NCI-H2227 (cell line): ENCODE measurements at regions not wholly inside any gene's neighbourhood (a gene's known extent, or its start where the extent isn't known, plus 50 kb on each side); places are given as distances from the start of the nearest gene placed in this dataset.
"Not testable (repeated sequence)": the region's sequence is repeated elsewhere in the genome, so short reads cannot be mapped to it uniquely, and the experiment has no call there.

Source experiments
- DNase-seq: peaks from one replicate; lab custom pipeline; 2025; ENCODE audit not compliant: unreplicated experiment; lab: John Stamatoyannopoulos, UW

- DNase-seq = no peak
Observed at GRCh38 chr9:82880336-82881050, 182.4 kb downstream of the RASEF start.

DNA sequence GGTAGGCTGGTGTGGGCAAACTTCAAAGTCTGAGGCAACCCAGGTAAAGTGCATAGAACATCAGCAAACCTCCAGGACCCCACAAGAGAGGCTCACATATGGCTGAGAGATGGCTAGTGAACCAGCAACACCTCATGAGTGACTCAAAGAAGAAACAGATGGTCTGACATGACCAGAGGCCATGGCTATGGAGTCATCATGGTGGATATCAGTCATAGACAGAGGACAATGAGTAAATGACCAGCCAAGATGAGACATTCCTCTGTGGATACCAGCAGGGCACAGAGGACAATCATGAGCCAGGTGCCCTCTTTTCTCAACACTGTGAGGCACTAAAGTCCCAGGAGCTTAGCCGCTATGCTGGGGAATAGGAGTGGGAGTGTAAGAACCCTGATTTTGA is 180.8 kb downstream of the RASEF start:
- no peak for DNase-seq

DNA sequence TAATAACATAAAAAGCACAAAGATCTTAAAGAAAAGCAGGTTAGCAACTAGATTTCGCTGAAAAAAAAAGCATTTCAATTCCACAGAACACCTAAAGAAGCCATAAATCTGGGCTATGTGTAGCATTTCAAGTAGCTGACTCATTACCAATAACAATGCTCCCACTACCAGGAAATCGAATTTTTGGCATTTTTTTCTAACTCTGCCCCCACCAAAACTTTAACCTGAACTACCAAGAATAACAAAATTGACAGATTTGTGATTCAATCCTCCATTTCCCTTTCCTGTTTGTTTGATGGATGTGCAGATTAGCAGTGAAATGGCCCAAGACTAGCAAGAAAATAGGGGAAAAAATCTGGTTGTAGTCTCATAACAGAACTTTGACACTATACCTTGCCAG is 180.2 kb downstream of the RASEF start:
- DNase-seq = no peak

GRCh38 chr9:82883436-82883835 is 179.5 kb downstream of the RASEF start:
- no peak for DNase-seq

DNA sequence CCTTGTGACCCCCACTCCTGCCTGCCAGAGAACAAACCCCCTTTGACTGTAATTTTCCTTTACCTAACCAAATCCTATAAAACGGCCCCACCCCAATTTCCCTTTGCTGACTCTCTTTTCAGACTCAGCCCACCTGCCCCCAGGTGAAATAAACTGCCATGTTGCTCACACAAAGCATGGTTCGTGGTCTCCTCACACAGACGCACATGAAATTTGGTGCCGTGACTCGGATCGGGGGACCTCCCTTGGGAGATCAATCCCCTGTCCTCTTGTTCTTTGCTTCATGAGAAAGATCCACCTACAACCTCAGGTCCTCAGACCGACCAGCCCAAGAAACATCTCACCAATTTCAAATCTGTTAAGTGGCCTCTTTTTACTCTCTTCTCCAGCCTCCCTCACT is 179.0 kb downstream of the RASEF start:
- DNase-seq = not testable (repeated sequence)

- DNase-seq = no peak
Observed at GRCh38 chr9:82890401-82890800, 172.5 kb downstream of the RASEF start.

GRCh38 chr9:82890865-82891264 is 172.1 kb downstream of the RASEF start:
- DNase-seq = no peak

DNA sequence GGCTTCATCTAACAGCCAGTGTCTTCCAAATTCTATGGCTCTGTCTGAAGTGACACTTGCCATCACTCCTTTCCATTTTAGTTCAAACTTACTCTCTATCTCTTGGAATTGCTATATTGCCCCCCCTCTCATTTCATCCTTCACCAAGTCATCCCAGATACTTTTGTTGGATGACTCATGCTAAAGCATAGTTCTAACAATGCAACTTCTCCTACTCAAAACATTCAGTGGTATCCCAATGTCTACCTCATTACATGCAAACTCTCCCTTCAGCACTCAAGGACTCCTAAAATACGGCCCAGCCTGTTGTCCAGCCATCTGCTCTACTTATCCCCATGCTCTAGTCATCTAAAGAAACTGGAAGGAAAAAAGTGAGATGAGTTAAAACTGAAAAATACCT is 171.6 kb downstream of the RASEF start:
- no peak for DNase-seq

DNA sequence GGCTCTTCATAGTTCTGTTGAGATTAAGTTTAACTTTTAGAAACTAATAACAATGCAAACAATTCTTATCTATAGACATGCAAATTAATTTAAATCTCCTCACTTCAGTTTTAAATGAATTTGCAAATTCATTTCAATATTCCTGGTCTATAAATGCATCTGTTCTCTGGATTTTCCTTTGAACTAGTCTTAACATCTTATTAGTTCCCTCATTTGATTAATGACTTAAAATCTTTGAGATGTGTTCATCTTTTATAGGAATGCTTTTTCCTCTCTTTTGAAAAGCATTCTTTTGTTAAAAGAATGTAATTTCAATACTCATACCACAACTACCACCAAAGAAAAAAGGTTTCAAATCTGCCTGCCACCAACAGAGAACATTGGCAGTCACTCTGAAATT is 169.4 kb downstream of the RASEF start:
- no peak for DNase-seq

DNA sequence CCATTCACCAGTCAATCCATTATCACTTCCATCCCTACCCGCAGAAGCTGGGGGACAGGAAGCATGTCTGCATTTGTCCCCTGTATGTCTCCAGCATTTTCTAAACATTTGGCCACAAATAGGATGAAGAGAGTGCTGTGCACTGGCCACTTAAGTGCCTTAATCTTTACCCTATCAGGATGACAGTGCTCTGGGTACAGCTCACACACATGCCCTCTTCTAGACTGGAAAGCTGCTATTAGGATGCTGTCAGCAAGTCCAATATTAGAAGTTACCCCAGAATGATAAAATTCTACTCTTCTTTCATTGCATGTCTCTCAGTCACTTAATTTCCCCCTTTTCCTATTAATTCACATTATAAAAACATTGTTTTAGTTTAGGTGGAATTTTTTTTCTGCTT is 168.4 kb downstream of the RASEF start:
- peak; percentile 17 for DNase-seq

DNA sequence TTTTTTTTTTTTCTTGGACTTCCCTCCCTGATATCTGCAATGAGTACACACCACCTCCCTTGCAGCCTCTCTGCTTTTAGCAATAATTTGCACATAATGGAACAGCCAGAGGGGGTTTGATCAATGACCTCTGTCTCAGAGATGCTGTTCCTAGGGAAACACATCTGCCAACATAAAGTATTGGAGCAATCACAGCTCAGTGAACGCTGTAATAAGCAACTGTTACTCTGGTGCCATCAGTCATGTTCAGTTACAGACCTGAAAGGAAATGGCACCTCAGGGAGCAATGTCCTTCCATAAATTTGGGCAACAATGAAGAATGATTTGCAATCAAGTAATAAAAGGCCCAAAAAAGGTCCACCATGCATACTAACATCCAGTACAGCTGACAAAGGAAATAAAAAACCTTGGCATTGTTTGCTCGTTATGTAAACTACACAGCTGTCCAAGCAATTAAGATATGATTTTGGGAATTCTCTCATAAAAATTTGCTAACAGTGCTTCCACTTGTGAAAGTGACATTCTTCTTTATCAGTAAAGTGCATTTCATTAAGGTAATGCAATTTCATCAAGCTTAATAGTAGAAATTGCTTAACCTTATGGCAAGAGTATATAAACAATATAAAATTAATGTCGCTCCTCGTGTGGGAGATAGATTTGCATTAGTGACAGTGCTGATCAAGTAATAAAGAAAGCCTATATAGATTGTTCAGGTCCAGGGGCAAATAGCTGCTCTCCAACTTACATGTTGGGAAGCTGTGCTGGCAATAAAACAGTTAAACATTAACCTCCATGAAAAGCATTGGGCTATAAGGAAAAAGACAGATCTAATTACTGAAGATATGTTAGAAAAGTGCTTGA is 167.8 kb downstream of the RASEF start:
- peak; percentile 63 for DNase-seq

GRCh38 chr9:82895822-82896110 is 167.2 kb downstream of the RASEF start:
- DNase-seq = no peak

DNA sequence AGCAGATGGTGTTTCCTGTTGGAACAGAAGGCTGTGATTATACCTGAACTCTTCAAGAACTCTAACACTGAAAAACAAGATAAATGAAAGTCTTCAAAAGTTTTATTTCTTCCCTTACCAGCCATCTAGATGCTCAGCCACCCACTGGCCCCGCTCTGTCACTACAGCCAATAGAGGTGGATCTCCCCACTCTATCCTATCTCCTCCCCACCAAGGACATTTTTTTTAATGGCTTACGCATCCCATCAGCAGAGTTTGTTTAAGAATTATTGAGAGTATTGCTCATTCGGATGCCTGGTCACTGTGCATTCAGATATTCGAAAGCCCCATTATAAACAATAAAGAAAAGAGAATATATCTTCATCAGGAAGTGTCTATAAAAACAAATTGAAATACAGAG is 159.4 kb downstream of the RASEF start:
- peak; percentile 10 for DNase-seq

DNA sequence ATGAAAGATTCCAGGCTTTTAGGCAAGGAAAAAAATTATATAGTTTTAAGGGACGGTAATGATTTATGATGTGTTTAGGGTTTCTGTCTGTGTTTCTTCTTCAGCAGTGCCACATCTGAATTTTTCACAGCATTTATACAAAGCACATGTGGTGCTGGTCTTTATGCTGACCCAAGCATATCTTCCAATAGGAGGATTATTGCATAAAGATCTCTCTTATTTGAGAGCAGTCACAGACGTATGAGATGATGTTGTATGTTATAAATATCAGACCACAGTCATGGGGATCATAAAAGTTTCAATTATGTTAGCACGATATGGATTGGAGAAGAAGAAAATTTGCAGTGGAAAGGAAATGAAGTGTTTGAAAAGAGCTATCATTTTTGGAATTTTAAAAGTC is 150.9 kb downstream of the RASEF start:
- DNase-seq = no peak

DNA sequence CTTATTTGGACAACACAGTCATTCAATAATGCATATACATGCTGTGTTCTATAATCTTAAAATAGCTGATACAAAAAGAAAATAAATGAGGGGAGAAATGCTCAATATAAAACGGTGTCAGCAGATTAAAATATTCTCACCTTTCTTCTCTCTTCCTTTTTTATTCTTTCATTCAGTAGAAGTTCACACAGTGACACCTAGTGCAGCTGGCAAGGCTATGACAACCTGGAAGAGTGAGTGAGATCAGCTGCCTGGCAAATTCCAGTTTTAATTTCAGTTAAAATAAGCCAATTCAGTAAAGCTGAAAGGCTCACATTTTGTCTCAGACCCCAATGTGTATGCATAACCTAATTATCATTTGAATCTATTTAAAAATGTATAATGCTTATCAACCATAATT is 150.3 kb downstream of the RASEF start:
- no peak for DNase-seq

- DNase-seq = not testable (repeated sequence)
Observed at GRCh38 chr9:82916238-82916637, 146.7 kb downstream of the RASEF start.

DNA sequence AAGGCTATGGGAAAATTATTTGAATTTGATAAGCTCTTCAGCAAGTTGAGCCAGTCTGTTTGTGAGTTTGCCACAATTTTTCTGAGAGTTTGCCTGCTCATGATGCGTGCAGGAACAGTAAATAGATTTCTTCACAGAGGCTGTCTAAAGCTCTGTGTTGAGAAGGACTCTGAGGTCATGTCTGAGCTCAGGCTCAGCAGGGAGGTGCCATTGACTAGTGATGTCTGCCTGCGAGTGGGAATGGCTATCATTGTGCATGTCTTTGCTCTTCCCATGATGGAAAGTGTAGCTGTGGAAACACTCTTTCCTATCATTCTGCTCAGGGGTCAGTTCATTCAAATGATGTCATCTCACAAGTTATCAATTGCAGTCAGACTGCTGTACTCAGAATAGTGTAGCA is 142.8 kb downstream of the RASEF start:
- DNase-seq = no peak

DNA sequence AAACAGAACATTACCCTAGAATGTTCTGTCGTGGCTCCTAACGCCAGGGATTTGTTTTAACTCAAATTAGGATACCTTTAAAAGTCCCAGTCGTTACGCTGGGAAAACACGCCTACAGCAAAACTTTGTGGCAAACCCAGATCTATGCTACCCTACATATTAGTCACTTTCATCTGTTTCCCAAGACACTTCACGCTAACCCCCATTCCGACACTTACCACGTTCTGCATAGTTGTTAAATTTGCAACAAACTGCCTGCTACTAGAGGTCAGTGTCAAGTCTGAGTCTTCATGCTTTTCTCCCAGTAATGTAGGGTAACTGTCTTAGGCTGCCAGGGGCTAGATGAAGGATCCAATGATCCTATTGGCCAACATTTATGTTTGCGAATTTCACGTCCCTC is 140.3 kb downstream of the RASEF start:
- DNase-seq = no peak

- DNase-seq = peak; percentile 18
Observed at GRCh38 chr9:82923092-82923911, 139.6 kb downstream of the RASEF start.

- no peak for DNase-seq
Observed at GRCh38 chr9:82923912-82924605, 138.9 kb downstream of the RASEF start.
